Kidney capillary endothelial cell (primary cell): ENCODE measurements at regions not wholly inside any gene's neighbourhood (a gene's known extent, or its start where the extent isn't known, plus 50 kb on each side); places are given as distances from the start of the nearest gene placed in this dataset.

ENCODE experiments used
- DNase-seq: peaks from one replicate; pipeline ENCODE4 v3.0.0-alpha.2; 2018; ENCODE audit warnings: low spot score

- no peak for DNase-seq
Observed at GRCh38 chr10:131691481-131692090, 209.2 kb upstream of the PPP2R2D start.

- no peak for DNase-seq
Observed at GRCh38 chr10:131692176-131692575, 208.6 kb upstream of the PPP2R2D start.

GRCh38 chr10:131692686-131693334 is 208.0 kb upstream of the PPP2R2D start:
- DNase-seq, result no peak

DNA sequence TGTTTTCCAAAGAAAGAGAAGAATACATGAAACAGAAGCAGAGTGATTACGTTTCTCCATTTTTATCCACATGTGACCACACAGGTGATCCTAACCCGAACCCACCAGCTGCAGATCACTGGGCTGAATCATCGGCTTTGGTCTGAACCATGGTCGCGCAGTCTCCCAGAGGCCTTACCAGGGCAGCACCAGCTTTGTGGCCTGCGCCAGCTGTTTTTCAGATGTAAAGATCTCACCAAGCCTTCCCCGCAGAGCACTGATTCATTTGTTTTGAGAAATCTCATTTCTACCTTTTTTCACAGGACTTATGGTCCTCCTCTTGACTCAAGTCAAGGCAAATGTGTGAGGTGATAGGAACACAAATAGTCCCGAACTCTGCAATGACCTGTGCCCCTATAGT is 207.0 kb upstream of the PPP2R2D start:
- DNase-seq, result no peak

DNA sequence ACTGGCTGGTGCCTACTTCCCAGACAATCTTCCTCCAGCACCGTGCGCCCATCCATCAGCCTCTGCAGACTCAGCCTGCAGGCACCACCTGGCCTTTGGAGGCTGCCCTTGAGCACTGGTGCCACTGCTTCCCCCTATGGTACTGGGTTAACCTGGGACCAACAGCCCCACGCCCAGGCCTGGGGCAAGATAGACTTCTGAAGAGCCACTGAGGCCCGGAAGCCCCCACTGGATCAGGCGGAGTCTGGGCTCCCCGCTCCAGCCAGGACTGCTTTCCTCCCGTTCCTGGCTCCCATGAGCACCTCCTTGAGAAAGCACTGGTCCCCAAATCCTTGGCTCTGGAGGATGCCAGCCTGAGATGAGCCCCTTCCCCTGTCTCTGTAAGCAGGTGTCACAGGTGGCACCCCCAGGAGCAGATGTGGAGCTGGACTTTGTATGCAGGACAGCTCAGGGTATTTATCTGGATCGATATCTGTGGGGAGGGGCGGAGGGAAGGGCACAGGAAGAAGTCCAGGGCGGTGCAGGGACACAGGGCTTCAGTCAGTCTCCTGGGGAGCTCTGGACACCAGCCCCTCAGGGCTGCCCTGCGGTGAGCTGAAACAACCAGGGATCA is 206.5 kb upstream of the PPP2R2D start:
- no peak for DNase-seq

- DNase-seq, result no peak
Observed at GRCh38 chr10:131694781-131695495, 205.9 kb upstream of the PPP2R2D start.

DNA sequence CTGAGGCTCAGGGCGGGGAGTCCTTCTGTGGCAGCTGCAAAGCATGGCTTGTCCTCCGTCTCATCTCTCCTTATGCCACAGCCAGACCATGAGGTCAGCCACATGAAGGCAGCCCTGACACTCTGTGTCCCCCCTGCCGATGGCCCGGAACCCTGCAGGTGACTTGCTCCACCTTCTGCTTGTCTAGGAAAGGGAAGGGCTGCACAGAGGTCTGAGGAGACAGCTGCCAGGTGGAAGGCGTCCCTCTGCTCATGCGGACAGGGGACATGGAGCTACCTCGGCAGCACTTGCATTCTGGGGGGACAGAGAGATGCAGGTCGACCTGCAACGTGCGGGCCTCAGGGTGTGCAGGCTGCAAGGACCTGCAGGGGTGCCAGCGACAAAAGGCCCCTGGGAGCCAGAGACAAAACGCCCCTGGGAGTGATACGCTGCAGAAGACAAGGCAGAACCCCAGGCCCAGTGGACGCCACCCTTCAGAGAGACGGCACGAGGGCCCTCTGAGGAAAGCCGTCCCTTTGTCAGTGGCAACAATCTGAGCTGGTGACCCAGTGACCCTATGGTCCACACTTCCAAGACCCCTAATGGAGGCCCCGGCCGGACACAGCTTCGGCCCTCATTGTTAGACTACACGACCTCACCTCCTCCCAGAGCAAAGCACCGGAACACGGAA is 205.2 kb upstream of the PPP2R2D start:
- DNase-seq, result no peak

DNA sequence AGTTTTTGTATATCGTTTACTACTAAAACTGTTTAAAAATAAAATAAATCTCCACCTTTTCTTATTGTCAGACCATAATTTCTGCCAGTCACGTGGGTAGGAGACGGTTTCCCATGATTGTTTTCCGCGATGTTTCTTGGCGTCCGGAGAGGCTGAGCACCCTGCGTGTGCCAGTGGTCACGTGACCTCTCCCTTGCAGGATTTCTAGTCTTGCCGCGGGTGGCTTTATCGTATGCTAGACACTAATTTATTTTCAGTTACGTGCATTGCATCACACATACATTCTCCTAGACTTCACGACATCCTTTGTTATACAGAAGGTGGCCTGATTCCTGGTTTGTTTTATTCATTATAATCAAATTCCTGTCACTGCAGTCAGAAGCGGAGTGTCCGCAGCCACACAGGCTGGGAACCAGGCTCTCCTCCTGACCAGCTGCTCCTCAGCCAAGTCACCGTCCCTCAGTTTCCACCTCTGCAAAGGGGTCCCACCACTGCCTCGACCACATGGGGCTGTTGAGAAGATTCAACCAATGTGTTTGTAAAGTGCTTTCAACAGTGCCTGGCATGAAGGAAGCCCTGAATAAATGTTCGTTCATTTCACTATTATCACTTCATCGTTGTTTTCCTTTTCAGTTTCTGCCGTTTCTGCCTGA is 203.2 kb upstream of the PPP2R2D start:
- DNase-seq, result no peak

GRCh38 chr10:131698232-131698631 is 202.6 kb upstream of the PPP2R2D start:
- no peak for DNase-seq

- DNase-seq, result no peak
Observed at GRCh38 chr10:131698986-131699385, 201.8 kb upstream of the PPP2R2D start.

GRCh38 chr10:131700032-131700431 is 200.8 kb upstream of the PPP2R2D start:
- DNase-seq, result no peak

DNA sequence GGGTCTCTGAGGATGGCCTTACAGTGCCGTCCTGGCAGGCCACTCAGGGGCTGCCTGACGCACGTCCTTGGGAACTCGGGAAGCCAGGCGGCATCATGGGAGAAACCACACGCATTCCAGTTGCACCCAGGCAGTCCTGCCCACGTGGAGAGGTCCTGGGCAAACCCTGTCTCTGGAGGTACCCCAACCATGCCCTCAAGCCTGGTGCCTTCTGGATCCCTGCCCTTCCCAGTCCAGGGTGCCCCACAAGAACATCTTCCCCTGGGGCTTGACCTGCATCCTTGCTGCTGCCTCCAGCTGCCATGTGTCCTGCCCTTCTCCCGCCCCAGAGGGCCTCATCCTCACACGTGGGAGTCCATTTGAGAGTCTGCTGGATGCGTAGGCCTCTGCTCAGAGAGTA is 200.3 kb upstream of the PPP2R2D start:
- no peak for DNase-seq

DNA sequence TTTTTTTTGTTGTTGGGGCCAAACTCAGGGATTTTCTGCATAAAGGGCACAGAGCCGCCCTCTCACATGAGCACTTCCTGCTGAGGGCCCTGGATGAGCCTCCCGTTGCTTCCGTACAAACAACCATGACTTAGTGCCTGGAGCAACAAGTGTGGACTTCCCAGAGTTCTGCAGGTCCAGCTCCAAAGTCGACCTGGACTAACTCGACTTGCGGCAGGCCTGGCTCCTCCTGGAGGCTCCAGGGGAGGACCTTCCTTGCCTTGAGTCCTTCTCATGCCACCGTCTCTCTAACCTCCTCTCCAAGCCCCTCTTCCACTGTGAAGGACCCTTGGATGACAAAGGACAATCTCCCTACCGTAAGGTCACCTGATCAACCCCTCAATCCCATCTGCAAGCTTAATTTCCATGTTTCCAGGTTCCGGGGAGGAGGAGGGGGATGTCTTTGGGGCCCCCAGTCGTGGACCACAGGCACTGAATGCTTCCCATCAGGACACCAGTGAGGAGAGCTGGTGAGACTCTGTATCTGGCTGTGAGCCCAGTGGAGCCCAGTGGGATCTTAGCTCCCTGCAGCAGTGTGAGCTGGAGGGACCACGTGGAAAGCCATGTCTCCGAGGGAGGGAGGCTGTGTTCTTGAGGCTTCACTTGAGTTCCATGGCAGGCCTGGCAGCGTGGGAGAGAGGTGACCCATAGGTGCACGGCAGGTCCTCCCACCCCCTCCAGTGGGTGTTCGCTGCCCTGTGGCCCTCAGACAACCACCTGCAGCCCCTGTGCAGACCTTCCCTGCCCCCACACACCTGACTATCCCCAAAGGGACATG is 199.5 kb upstream of the PPP2R2D start:
- no peak for DNase-seq

DNA sequence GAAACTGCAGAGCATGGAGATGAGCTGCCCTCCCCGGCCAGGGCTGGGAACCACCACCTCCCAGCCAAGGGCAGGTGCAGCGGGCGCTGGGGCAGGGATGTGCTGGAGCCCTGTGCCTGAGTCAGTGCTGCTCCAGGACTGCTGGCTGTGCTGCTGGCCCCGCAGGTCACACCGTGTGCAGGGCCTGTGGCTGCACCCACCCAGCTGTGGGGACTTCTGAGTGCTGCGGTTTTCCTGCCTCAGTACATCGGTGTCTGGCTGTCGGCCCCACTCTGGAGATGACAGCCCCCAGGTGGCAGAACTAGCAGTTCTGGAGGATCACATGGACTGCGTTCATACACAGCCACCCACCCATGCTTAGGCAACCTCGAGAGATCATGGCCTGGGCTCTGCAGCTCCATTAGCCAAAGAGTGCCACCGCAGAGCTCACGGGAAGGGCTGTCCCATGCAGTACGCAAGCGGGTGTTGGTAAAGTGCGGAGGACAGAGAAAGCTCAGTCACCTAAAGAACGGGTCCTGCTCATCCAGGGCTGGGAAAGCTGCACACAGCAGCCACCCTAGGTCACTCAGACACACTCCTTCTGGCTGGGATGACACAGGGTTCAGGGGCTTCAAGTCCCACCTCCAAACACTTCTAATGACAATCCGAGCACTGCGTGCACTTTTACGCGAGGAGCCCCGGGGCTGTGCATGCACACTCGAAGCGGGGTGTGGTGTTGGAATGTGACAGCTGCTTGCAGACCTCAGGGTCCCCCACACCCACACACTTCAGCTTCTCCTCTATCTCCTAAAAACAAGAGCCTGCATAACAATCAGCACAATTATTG is 198.1 kb upstream of the PPP2R2D start:
- no peak for DNase-seq

- DNase-seq, result no peak
Observed at GRCh38 chr10:131703541-131703940, 197.3 kb upstream of the PPP2R2D start.

GRCh38 chr10:131703941-131704340 is 196.9 kb upstream of the PPP2R2D start:
- no peak for DNase-seq

DNA sequence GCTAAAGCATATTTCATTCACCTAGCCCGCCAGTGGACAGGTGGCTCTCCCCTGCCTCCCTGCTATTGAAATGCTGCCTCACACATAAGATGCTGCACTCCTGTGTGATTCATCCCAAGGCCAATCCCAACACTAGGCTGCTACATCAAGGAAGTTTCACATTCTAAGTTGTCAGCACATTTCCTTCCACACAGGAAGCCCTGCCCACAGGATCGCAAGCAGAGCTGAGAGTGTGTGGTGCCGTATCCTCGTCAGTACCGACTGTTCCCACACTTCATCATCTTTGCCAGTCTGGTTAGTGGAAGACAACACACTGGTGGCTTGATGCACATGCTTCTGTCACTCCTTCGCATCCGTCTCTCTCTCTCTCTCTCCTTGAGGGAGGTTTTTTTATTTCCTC is 194.3 kb upstream of the PPP2R2D start:
- DNase-seq, result no peak

- DNase-seq, result no peak
Observed at GRCh38 chr10:131706952-131707351, 193.9 kb upstream of the PPP2R2D start.

GRCh38 chr10:131708225-131708880 is 192.5 kb upstream of the PPP2R2D start:
- DNase-seq, result no peak
